SU-DHL-6 (cell line): ENCODE measurements at regions not wholly inside any gene's neighbourhood (a gene's known extent, or its start where the extent isn't known, plus 50 kb on each side); places are given as distances from the start of the nearest gene placed in this dataset.
"Not testable (repeated sequence)": the region's sequence is repeated elsewhere in the genome, so short reads cannot be mapped to it uniquely, and the experiment has no call there.

Experiments
- H2AFZ ChIP-seq: fragments of 200-600 bp; sonication (generic); 2 replicates; pipeline ENCODE4 v1.6.1; 2014; ENCODE audit warnings: low read depth, mild to moderate bottlenecking, moderate library complexity, mixed read lengths, antibody characterized with exemption, low read length; ENCODE audit not compliant: severe bottlenecking
- H3F3A ChIP-seq: fragments of 200-600 bp; shearing (Covaris generic); 2 replicates; pipeline ENCODE4 v1.6.0; 2016; ENCODE audit warnings: antibody characterized with exemption, mild to moderate bottlenecking; ENCODE audit not compliant: insufficient read depth
- H3K27ac ChIP-seq: fragments of 200-600 bp; sonication (generic); 2 replicates; pipeline ENCODE4 v1.5.1; 2016; ENCODE audit warnings: low read depth, mild to moderate bottlenecking, low read length, moderate library complexity, mixed read lengths
- H3K27me3 ChIP-seq: fragments of 200-600 bp; sonication (generic), shearing (Covaris generic); 2 replicates; pipeline ENCODE4 v1.6.0; 2014; ENCODE audit warnings: mild to moderate bottlenecking, low read length
- H3K36me3 ChIP-seq: fragments of 200-600 bp; sonication (generic); 2 replicates; pipeline ENCODE4 v1.6.1; 2014; ENCODE audit warnings: mild to moderate bottlenecking, low read length, mixed read lengths
- H3K4me2 ChIP-seq: fragments of 300-600, 200-600 bp; shearing (Covaris generic), sonication (generic); 2 replicates; pipeline ENCODE4 v1.6.0; 2014; ENCODE audit warnings: low read length, low read depth, mild to moderate bottlenecking; ENCODE audit not compliant: poor library complexity, severe bottlenecking
- H3K4me3 ChIP-seq: fragments of 200-600 bp; sonication (generic); 2 replicates; pipeline ENCODE4 v1.5.1; 2014; ENCODE audit warnings: antibody characterized with exemption, low read length, mild to moderate bottlenecking, mixed read lengths; ENCODE audit not compliant: insufficient read depth, poor library complexity, severe bottlenecking
- H3K79me2 ChIP-seq: fragments of 200-600 bp; sonication (generic); 2 replicates; pipeline ENCODE4 v1.6.1; 2014; ENCODE audit warnings: mild to moderate bottlenecking, low read length, moderate library complexity; ENCODE audit not compliant: insufficient read depth
- H3K9ac ChIP-seq: fragments of 200-600 bp; sonication (generic); 2 replicates; pipeline ENCODE4 v1.7.0; 2014; ENCODE audit warnings: mild to moderate bottlenecking, low read length
- H3K9me2 ChIP-seq: fragments of 200-600 bp; sonication (generic); replicated peaks from 2 replicates; pipeline ENCODE4 v1.6.1; 2014; ENCODE audit warnings: low read length; ENCODE audit not compliant: insufficient read depth
- H3K9me3 ChIP-seq: fragments of 200-600 bp; sonication (generic); 2 replicates; pipeline ENCODE4 v1.6.1; 2014; ENCODE audit warnings: low read length, mixed read lengths; ENCODE audit not compliant: insufficient read depth
- H4K20me1 ChIP-seq: fragments of 200-600 bp; sonication (generic); 2 replicates; pipeline ENCODE4 v1.6.1; 2014; ENCODE audit warnings: low read depth, mild to moderate bottlenecking, antibody characterized with exemption, low read length, moderate library complexity, mixed read lengths

DNA sequence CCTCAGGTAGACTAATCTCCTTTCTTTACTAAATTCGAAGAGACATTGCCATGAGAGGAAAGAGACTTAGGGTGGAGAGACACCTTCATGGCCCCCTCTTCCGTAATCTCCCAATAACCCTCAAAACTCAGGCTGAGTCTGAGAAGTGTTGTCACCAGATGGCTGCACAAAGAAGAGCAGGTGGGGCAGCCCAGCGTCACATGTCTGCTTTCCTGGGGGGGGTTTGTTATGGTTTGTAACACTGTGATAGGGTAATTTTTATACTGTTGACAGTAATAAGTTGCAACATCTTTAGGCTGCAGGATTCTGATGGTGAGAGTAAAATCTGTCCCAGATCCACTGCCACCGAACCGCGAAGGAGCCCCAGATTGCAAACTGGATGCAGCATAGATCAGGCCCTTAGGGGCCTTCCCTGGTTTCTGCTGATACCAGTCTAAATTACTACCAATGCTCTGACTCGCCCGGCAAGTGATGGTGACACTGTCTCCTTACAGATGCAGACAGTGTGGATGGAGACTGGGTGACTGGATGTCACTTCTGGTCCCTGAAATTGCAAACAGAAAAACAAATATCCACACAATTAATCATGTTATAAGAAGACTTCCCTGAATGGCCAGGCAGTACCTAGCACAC is 595.1 kb downstream of the RPIA start:
- H3K36me3 ChIP-seq, H3F3A ChIP-seq, H3K4me2 ChIP-seq, H2AFZ ChIP-seq, H3K27ac ChIP-seq, H3K9me2 ChIP-seq, H3K9me3 ChIP-seq, H3K79me2 ChIP-seq, H3K9ac ChIP-seq, H3K27me3 ChIP-seq, H3K4me3 ChIP-seq, H4K20me1 ChIP-seq: not testable (repeated sequence)

DNA sequence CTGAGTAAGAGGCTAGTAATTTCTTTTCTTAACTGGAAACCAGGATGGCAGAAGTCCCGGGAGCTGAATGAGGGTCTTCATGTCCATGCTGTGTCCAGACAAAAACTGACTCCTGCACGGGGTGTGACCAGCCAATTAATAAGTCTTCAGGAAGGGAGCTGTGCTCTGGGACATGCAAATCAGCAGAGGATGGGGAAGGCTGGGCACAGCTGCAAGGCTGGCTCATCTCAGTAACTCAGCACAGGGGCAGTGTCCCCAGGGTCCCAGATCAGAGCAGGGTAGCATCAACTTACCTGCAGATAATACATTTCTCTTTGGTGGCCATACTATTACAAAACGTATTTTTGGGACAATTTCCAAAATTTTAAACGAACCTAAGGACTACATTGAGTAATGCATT is 595.6 kb downstream of the RPIA start:
- H3K4me3 ChIP-seq, H3F3A ChIP-seq, H3K36me3 ChIP-seq, H3K9me2 ChIP-seq, H3K27me3 ChIP-seq, H2AFZ ChIP-seq, H3K79me2 ChIP-seq, H3K27ac ChIP-seq, H3K4me2 ChIP-seq, H4K20me1 ChIP-seq, H3K9ac ChIP-seq, H3K9me3 ChIP-seq: not testable (repeated sequence)

DNA sequence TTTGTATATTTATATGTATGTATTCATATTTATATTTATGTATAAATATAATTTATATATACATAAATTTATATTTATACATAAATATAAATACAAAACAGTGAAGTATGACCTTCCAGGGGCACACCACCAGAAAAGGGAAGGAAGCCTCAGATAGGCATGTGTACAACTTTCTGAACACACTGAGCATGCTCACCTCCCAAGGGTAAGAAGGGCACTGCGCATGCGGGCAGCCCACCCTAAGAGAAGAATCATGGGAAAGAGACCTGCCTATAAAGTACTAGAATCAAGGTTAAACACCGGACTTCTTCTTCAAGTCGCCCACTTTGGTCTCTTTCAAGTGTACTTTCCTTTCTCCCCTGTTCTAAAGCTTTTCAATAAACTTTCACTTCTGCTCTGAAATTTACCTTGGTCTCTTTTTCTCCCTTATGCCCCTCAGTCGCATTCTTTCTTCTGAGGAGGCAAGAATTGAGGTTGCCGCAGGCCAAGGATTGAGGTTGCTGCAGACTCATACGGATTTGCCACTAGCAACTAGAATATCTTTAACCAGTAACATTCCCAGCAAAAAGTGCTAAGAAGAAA is 600.3 kb downstream of the RPIA start:
- not testable (repeated sequence) for H4K20me1 ChIP-seq, H3K27me3 ChIP-seq, H3F3A ChIP-seq, H3K4me3 ChIP-seq, H3K36me3 ChIP-seq, H3K79me2 ChIP-seq, H3K9me3 ChIP-seq, H3K9me2 ChIP-seq, H3K9ac ChIP-seq, H3K27ac ChIP-seq, H2AFZ ChIP-seq, H3K4me2 ChIP-seq

DNA sequence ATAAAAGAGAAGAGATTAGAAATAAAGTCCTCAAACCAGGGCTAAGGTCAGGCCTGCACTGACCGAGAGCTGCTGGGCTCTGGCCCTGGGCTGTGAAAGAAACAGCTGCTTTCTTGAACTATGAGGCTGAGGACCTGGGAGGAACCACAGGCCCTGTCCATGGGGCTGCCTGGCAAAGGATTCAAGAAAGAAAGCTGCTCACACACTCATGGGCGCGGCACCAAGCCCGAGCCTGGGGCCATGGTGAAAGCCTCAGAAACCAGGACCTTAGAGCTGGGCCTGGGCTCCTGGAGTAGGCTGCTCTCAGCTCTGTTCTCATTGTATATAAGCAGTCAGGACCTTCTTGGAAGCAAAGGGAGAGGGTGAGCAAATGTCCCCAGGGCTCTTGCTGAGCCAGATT is 601.9 kb downstream of the RPIA start:
- H3K9me3 ChIP-seq, H3F3A ChIP-seq, H3K4me3 ChIP-seq, H3K36me3 ChIP-seq, H3K9ac ChIP-seq, H2AFZ ChIP-seq, H3K27me3 ChIP-seq, H3K9me2 ChIP-seq, H3K79me2 ChIP-seq, H3K27ac ChIP-seq, H3K4me2 ChIP-seq, H4K20me1 ChIP-seq: not testable (repeated sequence)

DNA sequence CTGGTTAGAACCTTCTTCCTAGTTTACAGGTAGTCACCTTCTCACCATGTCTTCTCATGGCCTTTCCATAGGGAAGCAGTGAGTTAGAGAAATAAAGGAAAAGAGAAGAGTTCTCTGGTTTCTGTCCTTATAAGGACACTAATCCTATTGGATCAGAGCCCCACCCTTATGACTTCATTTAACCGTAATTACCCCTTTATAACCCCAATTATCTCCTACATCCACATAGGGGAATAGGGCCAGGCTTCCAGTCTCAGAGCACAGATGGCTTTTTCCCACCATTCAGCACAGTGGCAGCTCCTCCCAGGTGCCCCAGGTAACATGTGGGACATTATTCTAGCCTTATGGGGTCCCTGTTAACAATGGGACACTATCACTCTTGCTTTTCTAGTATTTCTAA is 602.9 kb downstream of the RPIA start:
- H3F3A ChIP-seq, H3K27ac ChIP-seq, H4K20me1 ChIP-seq, H3K9me2 ChIP-seq, H3K4me3 ChIP-seq, H3K9me3 ChIP-seq, H2AFZ ChIP-seq, H3K79me2 ChIP-seq, H3K4me2 ChIP-seq, H3K27me3 ChIP-seq, H3K36me3 ChIP-seq, H3K9ac ChIP-seq: not testable (repeated sequence)

DNA sequence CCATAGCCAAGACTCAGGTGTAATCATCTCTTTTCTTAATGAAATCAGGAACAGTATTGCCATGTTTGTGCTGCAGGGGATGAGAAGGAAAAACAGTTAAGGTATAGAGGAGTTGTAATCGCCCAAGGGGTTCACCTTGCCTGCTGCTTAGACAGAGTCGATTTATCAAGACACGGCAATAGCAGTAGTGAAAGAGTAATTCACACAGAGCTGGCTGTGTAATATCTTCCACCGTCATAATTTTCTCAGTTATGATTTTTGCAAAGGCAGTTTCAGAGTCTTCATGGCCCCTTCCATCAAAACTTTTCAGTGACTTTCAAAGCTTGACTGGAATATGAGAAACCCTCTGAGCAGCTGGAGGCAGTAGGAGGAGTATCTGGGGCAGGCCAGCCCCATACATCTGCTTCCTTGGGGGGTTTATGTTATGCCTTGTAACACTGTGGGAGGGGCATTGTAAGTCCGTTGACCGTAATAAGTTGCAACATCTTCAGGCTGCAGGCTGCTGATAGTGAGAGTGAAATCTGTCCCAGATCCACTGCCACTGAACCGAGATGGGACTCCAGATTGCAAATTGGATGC is 605.4 kb downstream of the RPIA start:
- H3K27ac ChIP-seq, H3K9me2 ChIP-seq, H2AFZ ChIP-seq, H3K9ac ChIP-seq, H3K4me3 ChIP-seq, H3K9me3 ChIP-seq, H3K4me2 ChIP-seq, H3K27me3 ChIP-seq, H3K36me3 ChIP-seq, H4K20me1 ChIP-seq, H3F3A ChIP-seq, H3K79me2 ChIP-seq: not testable (repeated sequence)

DNA sequence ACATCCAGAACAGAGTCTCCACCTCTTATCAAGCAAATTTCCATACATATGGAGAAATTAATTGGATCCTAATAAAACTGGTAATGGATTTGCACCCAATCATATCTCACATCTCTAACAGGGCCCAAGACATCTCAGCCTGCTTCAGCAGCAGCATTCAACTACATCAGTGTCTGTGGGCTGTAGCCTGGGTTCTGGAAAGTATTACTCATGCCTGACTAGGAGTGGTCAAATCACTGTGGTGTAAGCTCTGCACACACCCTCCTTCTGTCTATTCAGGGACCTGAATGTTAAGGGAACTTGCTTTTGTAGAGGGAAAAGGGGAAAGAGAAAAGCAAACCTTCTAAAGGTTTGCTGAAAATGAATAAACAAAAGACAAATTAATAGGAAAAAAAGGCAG is 607.7 kb downstream of the RPIA start:
- H3K36me3 ChIP-seq, H3K9me2 ChIP-seq, H3K79me2 ChIP-seq, H3K4me2 ChIP-seq, H2AFZ ChIP-seq, H3K9me3 ChIP-seq, H3K27me3 ChIP-seq, H3F3A ChIP-seq, H3K4me3 ChIP-seq, H3K9ac ChIP-seq, H3K27ac ChIP-seq, H4K20me1 ChIP-seq: not testable (repeated sequence)

DNA sequence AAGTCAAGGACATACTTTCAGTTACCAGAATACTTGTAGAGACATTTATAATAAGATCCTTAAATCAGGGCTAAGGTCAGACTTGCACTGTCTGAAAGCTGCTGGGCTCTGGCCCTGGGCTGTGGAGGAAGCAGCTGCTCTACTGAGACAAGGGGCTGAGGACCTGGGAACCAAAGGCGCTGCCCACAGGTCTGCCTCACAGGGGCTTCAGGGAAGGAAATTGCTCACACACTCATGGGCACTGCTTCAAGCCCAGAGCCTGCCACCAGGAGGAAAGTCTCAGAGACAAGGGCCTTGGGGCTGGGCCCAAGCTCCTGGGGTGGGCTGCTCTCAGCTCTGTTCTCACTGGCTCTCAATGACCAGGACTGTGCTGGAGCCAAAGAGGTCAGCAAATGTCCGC is 614.1 kb downstream of the RPIA start:
- H3K4me3 ChIP-seq, H3K27me3 ChIP-seq, H3K9me3 ChIP-seq, H3K79me2 ChIP-seq, H3K9ac ChIP-seq, H2AFZ ChIP-seq, H3K27ac ChIP-seq, H3F3A ChIP-seq, H4K20me1 ChIP-seq, H3K4me2 ChIP-seq, H3K36me3 ChIP-seq, H3K9me2 ChIP-seq: not testable (repeated sequence)
